ELF-1 (cell line): ENCODE measurements at regions not wholly inside any gene's neighbourhood (a gene's known extent, or its start where the extent isn't known, plus 50 kb on each side); places are given as distances from the start of the nearest gene placed in this dataset.
"Not testable (repeated sequence)": the region's sequence is repeated elsewhere in the genome, so short reads cannot be mapped to it uniquely, and the experiment has no call there.

Experiments
- DNase-seq: peaks from one replicate; pipeline ENCODE4 v3.0.0-alpha.2; 2016; ENCODE audit warnings: low read depth, low spot score

DNA sequence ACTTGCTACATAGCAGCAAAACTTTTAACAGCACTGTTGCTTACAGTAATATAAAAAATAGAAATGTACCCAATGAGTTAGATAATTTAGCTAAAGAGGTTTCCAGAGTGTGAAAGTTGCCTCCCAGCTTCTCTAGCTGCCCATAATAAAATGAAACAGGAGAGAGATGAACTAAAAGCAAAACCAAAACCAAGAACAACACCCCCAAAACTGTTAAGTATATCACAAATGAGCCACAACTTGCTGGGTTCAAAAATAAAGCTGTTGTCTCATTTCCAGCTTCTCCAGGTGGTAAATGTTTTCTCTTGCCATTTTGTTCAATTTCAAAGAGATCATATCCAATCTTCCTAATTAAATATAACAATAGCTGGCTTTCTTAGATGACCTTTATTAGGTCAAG lies 614.0 kb downstream of the ETNK1 start:
- no peak for DNase-seq

- no peak for DNase-seq
These were observed 620.2 kb downstream of the ETNK1 start for GRCh38 chr12:23245186-23245585.

- DNase-seq = no peak
These were observed 628.2 kb downstream of the ETNK1 start for GRCh38 chr12:23253191-23253590.

- DNase-seq = not testable (repeated sequence)
These were observed 628.9 kb downstream of the ETNK1 start for GRCh38 chr12:23253910-23254309.

- DNase-seq = no peak
These were observed 634.6 kb downstream of the ETNK1 start for GRCh38 chr12:23259558-23259957.

- no peak for DNase-seq
These were observed 637.7 kb downstream of the ETNK1 start for GRCh38 chr12:23262670-23263069.

- DNase-seq = no peak
These were observed 652.9 kb downstream of the ETNK1 start for GRCh38 chr12:23277831-23278230.

- DNase-seq = no peak
These were observed 656.3 kb downstream of the ETNK1 start for GRCh38 chr12:23281295-23281694.

DNA sequence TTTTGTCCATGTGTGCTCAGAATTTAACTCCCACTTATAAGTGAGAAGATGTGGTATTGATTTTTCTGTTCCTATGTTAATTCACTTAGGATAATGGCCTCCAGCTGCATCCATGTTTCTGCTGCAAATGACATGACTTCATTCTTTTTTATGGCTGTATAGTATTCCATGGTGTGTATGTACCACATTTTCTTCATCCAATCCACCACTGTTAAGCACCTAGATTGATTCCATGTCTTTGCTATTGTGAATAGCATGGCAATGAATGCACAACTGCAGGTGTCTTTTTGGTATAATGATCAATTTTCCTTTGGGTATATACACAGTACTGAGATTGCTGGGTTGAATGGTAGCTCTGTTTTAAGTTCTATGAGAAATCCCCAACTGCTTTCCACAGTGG lies 657.7 kb downstream of the ETNK1 start:
- no peak for DNase-seq

GRCh38 chr12:23285764-23286530 lies 661.0 kb downstream of the ETNK1 start:
- not testable (repeated sequence) for DNase-seq

DNA sequence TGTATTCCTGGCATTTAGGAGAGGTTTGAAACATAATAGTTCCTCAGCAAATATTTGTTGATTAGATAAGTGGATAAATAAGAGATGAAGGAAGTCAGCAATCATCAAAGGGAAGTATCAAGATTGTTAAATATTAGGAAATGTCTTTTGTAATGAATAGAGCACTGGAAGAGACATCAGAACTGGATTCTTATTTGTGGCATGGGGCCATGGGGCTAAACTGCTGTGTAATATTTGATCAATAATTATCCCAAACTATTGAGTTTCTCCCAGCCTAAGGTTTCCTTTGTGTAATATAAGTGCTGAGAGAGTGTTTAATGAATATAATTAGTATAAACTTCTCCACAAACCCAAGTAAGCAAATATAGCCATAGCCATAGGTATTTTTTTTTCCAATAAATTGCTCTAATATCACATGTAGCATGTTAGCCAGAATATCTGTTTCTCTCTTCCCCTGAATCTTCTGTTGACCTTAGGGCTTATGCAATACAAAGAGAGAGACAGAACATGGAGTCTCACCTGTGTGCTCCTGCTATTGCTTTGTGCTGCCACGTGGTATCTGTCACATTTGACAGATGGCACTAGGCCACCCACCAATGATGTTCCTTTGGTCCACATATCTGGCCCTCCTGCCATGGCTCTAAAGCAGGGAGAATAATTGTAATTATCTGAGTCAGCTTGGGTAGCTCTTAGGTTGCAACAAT lies 658.7 kb downstream of the SOX5 start:
- DNase-seq = no peak

DNA sequence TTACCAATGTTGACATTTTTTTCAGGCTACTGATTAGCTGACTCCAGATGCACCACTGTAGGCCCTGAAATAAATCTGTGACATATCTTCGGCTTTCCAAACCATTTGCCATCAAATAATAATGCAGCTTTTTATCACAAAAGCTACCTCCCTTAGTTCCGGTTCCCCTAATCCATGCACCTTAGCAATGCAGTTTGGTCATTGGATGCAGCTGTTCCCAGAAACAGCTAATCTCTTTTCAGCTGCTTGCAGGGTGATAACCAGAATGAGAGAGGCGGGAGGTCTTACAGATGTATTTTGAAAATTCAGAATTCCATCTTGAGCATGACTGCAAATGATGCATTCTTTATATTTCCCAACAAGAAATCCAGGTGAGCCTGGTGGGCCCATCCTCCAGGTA lies 646.2 kb downstream of the SOX5 start:
- DNase-seq = no peak

DNA sequence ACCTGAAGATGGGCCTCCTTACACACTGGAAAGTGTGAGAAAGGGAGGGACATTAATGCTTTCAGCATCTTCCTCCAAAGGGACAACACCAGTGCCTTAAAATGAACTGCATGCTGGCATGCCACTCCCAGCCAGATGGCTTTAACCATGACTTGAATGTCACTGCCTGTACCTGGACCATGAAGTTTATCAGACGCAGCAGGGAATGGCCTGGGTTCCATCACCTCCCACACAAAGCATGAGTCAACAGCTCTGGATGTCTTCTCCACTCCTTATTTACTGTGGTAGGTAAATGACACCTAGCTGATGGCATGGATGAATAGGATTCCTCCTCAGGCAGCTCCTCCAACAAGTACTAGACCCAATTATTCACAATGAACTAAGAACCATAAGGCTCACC lies 645.6 kb downstream of the SOX5 start:
- DNase-seq = no peak

DNA sequence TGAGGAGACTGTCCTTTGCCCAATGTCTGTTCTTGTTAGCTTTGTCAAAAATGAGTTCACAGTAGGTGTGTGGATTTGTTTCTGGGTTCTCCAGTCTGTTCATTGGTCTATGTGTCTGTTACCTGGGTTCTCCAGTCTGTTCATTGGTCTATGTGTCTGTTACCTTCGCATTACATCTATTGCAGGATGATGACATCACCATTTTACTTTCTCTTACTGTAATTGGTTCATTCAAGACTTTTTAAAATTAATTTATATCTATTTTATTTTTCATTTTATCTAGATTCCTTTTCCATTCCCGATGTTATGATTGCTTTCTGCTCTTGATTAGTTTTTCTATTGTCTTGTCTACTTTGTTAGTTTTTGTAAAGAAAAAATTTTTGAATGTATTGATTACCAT lies 615.5 kb downstream of the SOX5 start:
- DNase-seq = no peak

- DNase-seq = no peak
These were observed 613.9 kb downstream of the SOX5 start for GRCh38 chr12:23335593-23335992.

DNA sequence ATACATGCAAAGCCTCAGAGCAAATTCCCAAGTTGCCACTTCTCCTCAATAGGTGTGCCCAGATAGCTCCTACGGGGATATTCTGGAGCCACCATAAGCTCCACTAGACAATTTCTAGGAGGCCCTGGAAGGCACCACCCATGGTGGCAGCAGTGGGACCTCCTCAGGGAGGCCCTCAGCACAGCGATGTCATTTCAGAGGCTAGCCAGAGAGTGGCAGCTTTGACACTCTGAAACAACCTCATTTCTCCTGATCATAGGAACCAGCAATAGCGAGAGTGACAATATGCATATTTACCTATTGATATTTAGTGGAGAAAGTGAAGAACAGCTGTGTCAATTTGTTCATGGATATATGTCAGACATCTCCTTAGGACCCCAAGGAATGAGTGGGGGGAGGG lies 612.3 kb downstream of the SOX5 start:
- no peak for DNase-seq

- DNase-seq = no peak
These were observed 609.1 kb downstream of the SOX5 start for GRCh38 chr12:23340351-23340750.

DNA sequence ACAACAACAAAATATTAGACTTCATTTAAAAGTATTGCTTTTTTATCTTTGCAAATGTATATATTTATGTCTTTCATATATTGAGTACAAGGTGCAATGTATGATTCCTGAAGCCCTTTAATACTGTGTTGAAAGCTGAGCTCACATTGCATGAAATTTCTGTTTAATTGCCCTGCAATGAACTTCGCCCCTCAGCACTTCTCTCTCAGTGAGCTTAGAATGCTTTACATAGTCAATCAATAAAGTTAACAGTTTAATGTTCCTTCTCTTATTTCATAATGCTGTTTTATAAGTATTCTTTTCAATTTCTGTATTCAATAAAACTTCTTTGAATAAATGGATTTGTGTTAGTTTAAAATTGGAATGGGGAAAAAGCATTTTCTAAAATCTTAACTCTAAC lies 607.1 kb downstream of the SOX5 start:
- no peak for DNase-seq

DNA sequence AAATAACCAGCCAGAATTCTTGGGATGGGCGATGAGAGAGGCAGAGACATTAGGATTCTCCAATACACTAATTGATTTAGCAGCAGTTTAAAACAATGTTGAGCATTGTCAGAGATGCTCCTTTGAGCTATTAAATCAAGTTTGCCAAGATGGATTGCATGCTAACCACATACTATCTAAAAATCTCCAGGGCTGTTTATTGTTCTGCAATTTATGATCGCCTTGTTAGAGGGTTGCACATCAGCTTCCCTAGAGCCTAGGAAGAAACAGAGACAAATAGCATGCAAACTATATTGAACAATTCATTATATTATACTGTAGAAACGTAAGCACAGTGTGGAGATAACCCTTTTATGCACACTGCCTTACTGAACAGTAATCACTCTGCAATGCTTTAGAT lies 599.9 kb downstream of the SOX5 start:
- DNase-seq = no peak

- no peak for DNase-seq
These were observed 598.7 kb downstream of the SOX5 start for GRCh38 chr12:23350808-23351207.

GRCh38 chr12:23352670-23353069 lies 596.8 kb downstream of the SOX5 start:
- no peak for DNase-seq

DNA sequence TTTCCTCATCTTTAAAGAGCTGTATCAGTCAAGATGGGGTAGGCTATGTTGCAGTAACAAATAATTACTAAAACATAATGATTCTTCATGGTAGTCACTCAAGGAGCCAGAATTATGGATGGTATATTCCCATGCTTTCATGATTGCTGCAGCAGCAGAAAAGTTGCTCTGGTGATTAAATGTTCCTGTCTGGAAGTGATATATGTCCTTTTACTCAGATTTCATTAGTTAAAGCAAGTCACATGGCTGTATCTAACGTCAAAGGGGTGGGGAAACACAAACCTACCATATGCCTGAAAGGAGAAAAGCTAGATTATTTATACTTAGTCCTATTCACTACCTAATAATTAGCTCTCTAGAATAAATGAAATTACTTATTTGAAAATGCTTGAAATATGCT lies 594.7 kb downstream of the SOX5 start:
- DNase-seq = no peak

- DNase-seq = no peak
These were observed 593.0 kb downstream of the SOX5 start for GRCh38 chr12:23356440-23356839.
